T-helper 1 cell treated with Interleukin-12 subunit alpha and Interleukin-12 subunit beta and Interleukin-4 antibody, amounts not matched to agents 30 ng/mL and 1 ng/mL, for 36 hours (primary cell): ENCODE measurements at regions not wholly inside any gene's neighbourhood (a gene's known extent, or its start where the extent isn't known, plus 50 kb on each side); places are given as distances from the start of the nearest gene placed in this dataset.
"Not testable (repeated sequence)": the region's sequence is repeated elsewhere in the genome, so short reads cannot be mapped to it uniquely, and the experiment has no call there.

Source experiments
- intact Hi-C: fragments of 100-400 bp; cut with micrococcal nuclease; formaldehyde crosslinking; loops from one replicate; pipeline ENCODE4 v1.15.1; 2024

DNA sequence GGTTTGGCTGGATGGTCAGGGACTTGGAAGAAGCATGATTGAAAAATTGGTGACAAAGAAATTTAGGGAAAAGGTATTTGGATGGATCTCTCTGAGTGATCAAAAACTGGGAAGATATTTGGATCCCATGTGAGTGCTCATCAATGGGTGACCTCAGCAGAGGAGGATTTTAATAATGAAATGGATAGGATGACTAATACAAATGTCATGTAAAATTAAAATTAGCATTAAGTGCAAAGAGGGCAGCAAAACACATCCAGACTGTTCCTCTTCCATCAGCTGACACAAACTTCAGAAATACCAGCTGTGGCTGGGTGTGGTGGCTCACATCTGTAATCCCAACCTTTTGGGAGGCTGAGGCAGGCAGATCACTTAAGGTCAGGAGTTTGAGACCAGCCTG lies 151.7 kb downstream of the THBS2 start:
- intact Hi-C loops: no loop called here

DNA sequence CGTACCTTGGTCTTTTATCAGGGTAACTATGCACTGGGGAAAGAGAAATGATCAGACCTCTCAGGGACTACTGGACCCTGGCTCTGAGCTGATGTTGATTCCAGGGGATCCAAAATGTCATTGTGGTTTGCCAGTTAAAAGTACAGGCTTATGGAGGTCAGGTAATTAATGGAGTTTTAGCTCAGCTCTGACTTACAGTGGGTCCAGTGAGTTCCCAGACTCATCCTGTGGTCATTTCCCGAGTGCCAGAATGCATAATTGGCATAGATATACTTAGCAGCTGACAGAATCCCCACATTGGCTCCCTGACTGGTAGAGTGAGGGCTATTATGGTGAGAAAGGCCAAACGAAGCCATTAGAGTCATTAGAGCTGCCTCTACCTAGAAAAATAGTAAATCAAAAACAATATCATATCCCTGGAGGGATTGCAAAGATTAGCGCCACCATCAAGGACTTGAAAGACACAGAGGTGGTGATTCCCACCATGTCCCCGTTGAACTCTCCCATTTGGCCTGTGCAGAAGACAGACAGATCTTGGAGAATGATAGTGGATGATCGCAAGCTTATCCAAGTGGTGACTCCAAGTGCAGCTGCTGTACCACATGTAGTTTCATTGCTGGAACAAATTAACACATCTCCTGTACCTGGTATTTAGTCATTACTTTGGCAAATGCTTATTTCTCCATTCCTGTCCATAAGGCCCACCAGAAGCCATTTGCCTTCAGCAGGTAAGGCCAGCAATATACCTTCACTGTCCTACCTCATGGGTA lies 152.4 kb downstream of the THBS2 start:
- intact Hi-C loops: no loop called here

DNA sequence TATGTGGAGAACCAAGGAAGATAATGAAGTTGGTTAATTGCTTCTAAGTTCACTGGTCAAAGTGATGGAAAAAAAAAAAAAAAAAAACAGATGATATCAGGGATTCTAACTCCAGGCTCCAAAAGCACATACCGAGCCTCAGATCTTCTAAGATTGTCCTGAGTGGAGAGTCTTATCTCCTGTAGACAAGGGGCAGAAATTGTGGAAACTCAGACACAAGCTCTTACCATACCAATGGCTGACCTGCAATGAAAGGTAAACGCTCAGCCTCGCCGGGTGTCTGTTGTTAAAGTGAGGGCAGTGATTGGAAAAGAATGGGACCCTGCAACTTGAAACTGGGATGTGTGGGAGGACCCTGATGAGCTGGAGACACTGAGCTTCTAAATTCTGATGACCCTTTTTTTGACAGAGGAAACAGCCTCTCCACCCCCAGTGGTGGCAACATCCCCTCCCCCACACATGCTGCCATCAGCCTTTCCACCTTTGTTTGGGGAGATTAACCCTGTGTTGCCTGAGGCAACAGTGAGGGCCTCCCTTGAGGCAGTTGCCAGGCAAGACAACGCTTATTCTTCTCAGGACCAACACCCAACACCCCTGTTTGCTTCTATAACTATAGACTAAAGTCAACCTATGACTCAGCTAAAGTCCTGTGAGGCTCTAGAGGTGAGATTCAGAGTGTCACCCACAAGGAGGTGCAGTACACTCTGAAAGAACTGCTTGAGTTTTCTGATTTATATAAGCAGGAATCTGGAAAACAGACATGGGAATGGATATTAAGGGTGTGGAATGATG lies 154.0 kb downstream of the THBS2 start:
- intact Hi-C loops: no loop called here

DNA sequence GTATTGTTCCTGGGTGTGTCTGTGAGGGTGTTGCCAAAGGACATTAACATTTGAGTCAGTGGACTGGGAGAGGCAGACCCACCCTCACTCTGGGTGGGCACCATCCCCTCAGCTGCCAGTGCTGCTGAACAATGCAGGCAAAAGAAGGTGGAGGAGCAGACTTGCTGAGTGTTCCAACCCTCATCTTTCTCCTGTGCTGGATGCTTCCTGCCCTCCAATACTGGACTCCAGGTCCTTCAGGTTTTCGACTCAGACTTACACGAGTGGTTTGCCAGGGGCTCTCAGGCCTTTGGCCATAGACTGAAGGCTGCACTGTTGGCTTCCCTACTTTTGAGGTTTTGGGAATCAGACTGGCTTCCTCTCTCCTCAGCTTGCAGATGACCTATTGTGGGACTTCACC lies 155.0 kb downstream of the THBS2 start:
- intact Hi-C loops: not testable (repeated sequence)

DNA sequence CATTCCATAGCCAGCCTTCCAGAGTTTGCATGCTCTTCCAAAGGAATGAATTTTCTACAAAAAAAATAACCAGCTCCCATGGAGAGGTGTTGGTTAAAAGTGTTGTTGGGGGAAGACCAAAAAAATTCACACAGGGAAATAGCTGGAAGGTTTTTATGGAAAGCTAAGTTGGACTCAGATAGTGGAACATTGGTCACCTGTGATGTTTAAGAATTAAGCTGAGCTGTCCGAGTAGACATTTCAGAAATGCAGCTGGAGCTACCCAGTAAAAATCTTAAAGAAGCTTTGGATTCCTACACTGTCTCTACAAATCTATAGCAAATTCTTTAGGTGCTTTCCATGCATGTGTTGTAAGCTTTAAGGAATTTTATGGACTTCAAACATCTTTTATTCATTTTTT lies 155.5 kb downstream of the THBS2 start:
- intact Hi-C loops: no loop called here

DNA sequence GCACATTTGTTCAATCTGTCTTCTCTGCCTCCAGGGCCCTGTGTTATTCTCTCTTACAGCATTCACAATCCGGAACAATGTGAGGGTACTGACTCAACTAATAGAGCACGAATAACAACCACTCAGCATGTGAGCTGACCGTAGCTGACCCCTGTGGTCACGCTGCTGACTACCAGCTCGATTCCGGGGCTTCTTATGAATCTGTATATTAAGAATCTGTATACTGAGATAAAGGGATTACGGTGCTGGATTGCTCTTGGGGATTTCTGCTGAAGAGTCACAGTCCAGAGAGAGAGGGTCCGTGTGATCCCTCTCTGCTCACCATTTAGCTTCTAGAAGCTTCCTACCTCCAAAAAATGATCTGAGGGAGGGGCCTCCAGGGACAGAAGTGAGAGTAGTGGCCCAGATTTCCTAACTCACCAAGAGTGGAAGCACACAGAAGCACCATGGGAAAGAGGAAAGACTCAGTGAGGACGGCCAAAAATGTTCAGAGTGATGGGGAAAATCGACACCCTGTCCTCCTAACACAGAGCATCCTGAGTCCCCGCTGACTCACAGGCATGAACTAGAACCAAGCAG lies 156.2 kb downstream of the THBS2 start:
- intact Hi-C loops: no loop called here

DNA sequence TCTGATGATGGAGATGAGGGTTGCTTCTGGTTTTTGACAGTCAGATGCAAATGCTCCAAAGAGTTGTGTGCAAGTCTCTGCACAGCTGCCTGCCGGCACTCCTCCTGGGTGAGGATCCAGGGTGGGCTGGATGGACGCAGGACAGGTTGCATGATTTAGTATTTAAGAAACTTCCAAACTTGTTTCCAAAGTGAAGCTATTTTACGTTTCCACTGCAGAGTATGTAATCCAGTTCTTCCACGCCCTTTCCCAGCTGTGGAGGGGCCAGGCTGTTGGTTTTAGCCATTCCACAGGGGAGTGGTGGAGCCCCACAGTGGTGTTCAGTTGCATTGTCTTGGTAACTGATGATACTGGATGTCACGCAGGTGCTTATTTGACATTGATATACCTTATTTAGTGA lies 157.3 kb downstream of the THBS2 start:
- intact Hi-C loops: no loop called here

DNA sequence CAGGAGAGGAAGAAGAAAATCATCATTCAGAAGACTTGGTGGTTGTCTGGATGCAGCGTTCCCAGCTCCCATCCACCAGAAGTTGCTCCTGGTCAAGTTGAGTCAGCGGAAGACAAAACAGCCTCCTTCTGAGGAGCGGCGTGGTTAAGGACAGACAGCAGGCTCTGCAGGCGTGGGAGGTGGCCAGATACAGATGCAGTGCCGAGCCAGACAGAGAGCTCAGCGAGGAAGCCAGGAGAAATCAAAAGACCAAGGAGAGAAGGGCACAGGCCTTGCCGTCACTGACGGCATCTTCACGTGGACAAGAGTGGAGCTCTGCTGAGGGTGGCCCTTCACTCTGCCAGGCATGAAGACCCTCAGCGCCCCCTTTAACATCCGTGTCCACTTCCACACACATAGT lies 158.5 kb downstream of the THBS2 start:
- intact Hi-C loops: no loop called here

DNA sequence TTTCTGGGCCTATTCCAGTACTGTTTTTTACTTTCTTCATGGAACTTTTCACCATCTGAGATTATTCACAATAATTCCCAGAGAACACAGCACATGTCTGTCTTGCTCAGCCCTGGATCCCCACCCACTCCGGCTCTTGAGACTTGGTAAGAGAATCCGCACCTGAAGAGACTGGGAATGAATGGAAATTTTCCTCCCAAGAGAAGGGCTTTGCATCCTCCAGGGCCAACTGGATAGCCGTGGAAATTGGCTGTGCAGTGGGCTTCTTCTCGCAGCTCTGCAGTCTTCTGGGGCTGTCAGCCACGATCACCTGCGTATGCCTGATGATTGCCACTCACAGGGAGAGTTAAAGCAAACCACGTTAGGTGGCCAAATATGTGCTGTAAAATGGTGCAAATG lies 159.1 kb downstream of the THBS2 start:
- intact Hi-C loops: no loop called here

DNA sequence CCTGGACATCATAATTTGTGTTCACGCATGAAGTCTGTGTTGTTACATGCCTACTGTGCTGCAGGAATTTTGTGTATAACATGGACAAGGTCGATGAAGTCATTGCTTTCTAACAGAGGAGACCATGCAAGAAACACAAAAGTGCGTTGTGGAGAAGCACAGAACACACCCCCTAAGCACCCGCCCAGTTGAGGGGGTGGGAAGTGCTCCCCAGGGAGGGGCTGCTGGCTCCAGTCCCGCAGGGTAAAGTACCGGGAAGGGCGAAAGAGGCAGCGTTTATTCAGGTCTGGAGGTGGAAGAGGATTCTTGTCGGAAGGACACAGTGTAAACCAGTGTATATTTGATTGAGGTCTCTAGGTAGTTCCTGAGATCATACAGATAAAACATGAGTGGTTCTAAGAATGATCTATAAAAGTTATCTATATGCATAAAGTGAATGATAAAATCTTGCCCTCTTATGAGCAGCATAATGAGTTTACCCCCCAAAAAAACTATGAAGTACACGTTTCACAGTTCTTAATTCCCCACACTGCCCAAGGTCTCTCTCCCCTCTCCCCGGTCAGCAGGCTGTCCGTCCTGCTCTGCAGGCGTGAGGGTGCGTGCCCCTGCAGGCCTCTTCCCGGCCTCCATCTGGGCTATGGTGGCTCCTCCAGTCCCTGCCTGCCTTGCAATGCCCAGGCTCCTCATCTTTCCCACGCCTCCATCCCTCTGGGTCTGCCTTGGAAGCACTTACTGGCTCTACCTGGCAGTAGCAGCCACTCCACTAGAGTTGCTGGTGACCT lies 159.7 kb downstream of the THBS2 start:
- intact Hi-C loops: no loop called here

DNA sequence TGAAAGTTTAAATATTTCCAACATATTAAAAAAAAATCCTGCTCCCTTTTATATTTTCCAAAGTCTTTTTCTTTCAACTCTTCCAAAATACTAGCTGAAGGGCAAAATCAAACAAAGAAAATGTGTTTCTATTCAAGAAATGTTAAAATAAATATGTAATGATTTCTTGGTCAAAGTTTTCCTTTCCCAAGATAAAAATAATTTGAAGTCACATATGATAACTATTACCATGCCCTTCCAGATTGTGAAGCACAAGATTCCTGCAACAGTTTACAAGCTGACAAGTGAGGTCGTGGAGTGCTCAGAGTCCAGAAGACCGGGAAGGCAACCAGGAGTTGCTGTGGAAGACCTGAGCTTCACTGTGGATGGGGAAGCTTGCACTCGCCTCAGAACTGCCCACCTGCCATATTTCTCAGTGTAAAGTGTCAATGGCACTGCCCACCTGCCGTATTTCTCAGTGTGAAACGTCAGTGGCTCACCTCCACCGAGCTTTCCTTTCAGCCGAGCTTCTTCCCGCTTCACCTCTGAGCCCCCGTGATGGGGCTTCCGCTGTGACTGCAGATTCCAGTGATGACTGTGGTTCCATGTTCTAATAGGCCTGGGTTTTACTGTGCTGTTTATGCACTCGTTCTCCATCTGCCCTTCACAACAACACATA lies 160.5 kb downstream of the THBS2 start:
- intact Hi-C loops: no loop called here

DNA sequence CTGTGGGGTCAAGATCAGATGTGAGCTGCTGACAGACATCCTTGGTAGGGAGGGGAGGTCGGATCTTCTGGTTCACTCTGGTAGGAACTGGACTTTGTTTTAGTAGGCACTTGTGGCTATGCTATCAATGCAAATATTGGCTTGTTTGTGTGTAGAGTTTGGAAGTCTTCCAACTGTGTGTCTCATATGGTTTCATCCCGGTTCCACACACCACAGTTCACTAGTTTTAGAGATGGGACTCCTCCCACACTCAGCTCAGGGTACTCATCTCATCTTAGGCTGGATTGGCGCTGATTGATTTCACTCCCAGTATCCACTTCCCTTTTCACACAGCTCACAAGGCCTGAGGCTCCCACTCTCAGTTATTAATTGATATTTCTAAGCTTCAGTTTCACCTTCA lies 161.3 kb downstream of the THBS2 start:
- intact Hi-C loops: no loop called here

DNA sequence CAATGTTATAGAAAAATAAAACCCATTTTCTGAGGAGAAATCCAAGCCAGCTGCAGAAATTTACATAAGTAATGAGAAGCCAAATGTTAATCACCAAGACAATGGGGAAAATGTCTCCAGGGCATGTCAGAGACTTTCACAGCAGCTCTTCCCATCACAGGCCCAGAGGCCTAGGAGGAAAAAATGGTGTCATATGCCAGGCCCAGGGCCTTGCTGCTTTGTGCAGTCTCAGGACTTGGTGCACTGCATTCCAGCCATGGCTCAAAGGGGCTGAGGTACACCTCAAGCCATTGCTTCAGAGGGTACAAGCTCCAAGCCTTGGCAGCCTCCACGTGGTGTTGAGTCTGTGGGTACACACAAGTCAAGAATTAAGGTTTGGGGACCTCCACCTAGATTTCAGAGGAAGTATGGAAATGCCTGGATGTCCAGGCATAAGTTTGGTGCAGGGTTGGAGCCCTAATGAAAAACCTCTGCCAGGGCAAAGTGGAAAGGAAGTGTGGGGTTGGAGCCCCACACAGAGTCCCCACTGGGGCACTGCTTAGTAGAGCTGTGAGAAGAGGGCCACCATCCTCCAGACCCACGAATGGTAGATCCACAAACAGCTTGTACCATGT lies 163.0 kb downstream of the THBS2 start:
- intact Hi-C loops: not testable (repeated sequence)

DNA sequence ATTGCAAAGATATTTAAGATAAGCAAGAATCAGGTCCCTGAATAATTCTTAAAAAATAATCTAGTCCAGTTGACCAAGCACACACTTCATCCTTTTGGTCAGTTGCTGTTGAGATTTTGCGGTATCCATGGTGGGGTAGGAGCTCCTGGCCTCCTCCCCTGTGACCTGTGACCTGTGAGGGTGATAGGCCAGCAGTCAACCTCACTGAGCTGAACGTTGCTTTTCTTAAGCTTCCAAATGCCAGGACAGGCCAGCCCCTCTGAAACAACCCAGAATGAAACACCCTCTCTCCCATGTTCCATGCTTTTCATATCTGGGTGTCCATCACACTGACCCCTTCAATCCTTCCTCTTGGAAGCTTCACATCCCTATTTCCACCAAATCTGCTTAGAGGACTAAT lies 164.9 kb downstream of the THBS2 start:
- intact Hi-C loops: no loop called here

DNA sequence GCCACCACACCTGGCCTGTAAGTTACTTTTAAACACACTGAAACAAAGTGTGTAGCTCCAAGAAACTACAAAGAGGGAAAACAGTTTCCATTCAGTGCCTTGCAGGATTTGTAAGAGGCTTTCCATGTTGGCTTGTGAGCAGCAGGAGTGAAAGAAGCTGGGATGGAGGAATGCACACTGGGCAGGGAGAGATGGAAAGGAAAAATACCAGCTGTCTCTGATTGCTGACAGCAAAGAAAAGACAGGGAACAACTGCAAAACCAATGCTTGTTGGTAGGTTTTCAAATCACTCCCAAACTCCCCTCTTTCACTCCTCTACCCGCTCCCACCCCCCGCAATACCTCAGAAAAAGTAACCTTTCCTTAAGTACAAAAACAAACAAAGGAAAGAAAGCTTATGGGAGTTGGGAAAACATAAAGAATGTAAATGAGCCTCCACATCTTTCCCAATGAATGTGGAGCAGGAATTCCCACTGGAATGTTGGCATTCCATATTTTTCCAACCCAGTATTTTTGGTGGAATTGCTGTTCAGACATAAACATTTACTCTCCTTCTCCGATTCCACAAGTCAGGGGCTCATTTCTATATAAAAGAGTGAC lies 166.1 kb downstream of the THBS2 start:
- intact Hi-C loops: no loop called here

DNA sequence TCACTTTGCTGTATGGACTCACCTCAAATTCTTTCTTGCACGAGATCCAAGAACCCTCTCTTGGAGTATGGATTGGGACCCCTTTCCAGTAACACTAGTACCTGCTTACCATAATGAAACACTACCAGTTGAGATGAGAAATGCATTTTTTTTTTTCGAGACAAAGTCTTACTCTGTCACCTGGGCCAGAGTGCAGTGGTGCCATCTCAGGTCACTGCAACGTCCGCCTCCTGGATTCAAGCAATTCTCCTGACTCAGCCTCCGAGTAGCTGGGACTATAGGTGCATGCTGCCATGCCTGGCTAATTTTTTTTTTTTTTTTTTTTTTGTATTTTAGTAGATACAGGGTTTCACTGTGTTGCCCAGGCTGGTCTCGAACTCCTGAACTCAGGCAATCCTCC lies 167.0 kb downstream of the THBS2 start:
- intact Hi-C loops: not testable (repeated sequence)

DNA sequence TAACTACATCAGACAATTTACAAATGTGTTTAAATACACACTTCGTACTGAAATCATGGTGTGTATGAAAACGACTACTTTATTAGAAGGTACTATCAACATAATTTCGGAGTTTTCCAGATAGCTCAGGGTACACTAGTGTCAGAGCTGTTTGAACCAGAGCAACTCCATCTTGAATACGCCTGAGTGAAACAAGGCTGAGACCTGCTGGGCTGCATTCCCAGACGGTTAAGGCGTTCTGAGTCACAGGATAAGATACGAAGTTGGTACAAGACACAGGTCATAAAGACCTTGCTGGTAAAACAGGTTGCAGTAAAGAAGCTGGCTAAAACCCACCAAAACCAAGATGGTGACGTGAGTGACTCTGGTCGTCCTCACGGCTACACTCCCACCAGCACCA lies 167.6 kb downstream of the THBS2 start:
- intact Hi-C loops: no loop called here

DNA sequence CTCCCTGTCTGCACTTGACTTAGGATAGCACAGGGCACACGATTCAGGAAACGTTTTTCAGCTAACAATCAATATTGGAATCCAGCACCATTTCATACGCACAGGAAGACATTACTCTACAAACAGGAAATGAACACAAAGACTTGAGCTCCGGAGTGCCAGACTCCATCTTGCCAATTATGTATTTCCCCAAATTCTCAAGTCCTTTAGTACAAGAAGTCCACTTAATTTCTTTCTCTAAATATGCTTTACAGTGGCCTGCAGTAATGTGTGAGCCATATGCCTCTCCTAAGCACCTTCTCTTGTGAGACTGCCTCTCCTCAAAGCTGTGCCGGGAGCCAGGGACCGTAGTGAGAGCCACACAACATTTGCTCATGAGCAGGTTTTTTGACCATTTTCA lies 168.2 kb downstream of the THBS2 start:
- intact Hi-C loops: no loop called here

DNA sequence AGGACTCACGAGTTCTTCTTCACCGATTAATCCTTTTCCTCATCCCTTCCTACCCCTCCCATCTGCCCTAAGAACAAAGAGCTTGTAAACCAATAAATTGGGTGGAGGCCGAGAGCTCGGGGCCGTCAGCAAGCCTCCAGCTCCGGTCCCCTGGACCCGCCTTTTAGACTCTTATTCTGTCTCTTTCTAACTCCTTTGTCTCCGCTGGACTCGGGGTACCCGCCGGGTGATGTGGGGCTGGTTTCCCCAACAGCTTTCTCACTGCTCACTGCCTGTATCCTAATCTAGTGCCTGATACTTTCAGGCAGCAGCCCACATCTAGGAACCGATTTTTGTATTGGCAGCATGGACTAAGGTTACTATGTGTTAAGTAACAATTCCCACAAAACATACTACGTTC lies 169.1 kb downstream of the THBS2 start:
- intact Hi-C loops: not testable (repeated sequence)

DNA sequence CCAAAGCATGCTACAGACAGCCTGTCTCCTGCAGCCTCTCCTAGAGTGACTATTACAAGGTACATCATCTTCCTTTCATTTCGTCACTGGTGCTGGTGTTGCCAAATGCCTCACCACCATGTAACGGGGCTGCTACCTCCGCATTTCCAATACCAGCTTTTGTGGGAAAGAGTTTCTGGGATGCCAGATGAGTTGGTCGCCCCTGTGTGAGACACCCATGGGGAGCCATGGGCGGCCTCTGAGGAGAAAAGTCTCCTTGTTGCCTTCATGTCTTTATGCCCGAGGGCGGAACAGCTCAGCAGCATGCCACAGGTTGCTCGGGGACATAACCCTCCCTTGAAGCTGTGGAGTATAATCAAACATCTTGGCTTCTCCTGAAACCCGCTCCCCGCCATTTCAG lies 169.6 kb downstream of the THBS2 start:
- intact Hi-C loops: no loop called here

DNA sequence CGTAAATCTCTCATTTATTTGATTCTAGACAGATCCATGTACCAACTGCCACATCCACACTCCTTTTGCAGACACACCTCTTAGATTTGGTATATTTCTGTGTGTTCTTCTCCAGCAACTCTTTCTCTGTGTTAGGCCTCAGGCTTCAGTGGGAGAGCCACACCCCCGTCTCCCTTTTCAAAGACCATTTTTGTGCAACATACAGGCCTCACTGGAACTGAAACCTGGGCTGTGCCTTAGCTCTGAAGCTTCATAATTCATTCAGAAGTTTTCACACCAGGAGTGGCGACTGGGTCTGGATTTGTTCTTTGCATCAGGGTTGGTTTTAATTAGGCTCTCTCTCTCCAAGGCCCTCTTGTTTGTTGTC lies 170.2 kb downstream of the THBS2 start:
- intact Hi-C loops: no loop called here
